ENCODE measurements at regions not wholly inside any gene's neighbourhood (a gene's known extent, or its start where the extent isn't known, plus 50 kb on each side); places are given as distances from the start of the nearest gene placed in this dataset.
"Not testable (repeated sequence)": the region's sequence is repeated elsewhere in the genome, so short reads cannot be mapped to it uniquely, and the experiment has no call there.

- no peak for ATAC-seq
- TF ChIP-seq, protein P1, sequence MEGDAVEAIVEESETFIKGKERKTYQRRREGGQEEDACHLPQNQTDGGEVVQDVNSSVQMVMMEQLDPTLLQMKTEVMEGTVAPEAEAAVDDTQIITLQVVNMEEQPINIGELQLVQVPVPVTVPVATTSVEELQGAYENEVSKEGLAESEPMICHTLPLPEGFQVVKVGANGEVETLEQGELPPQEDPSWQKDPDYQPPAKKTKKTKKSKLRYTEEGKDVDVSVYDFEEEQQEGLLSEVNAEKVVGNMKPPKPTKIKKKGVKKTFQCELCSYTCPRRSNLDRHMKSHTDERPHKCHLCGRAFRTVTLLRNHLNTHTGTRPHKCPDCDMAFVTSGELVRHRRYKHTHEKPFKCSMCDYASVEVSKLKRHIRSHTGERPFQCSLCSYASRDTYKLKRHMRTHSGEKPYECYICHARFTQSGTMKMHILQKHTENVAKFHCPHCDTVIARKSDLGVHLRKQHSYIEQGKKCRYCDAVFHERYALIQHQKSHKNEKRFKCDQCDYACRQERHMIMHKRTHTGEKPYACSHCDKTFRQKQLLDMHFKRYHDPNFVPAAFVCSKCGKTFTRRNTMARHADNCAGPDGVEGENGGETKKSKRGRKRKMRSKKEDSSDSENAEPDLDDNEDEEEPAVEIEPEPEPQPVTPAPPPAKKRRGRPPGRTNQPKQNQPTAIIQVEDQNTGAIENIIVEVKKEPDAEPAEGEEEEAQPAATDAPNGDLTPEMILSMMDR (IDR thresholded peaks at IDR 0.05), result no peak
- Histone ChIP-seq H3K9me3 (no peaks in the 10 kb centered on the region), H3K4me3 (no peak overlapping the region), H3K36me3 (ENCODE audit: low read depth) (no peaks in the 10 kb centered on the region), H3K4me1 (ENCODE audit: low read depth) (no peaks in the 10 kb centered on the region)
- intact Hi-C loops (cut with DNase I, micrococcal nuclease), result no loop called here
- no peak for DNase-seq
Observed at GRCh38 chr20:23140991-23141390, 54.9 kb upstream of the CD93 start.

- H3K4me1 ChIP-seq (ENCODE audit: low read depth); H3K9me3 ChIP-seq; H3K36me3 ChIP-seq (ENCODE audit: low read depth); intact Hi-C loops (cut with DNase I, micrococcal nuclease); ATAC-seq; H3K4me3 ChIP-seq; DNase-seq: not testable (repeated sequence)
Observed at GRCh38 chr20:23139984-23140383, 53.9 kb upstream of the CD93 start.

GRCh38 chr20:23139524-23139923, 53.4 kb upstream of the CD93 start:
- no peak for DNase-seq
- intact Hi-C loops (cut with DNase I, micrococcal nuclease), result no loop called here
- Histone ChIP-seq H3K4me3 (no peak overlapping the region), H3K9me3 (no peaks in the 10 kb centered on the region), H3K4me1 (ENCODE audit: low read depth) (no peaks in the 10 kb centered on the region), H3K36me3 (ENCODE audit: low read depth) (no peaks in the 10 kb centered on the region)
- TF ChIP-seq, protein P1 (IDR thresholded peaks at IDR 0.05), result no peak
- ATAC-seq, result no peak

DNA sequence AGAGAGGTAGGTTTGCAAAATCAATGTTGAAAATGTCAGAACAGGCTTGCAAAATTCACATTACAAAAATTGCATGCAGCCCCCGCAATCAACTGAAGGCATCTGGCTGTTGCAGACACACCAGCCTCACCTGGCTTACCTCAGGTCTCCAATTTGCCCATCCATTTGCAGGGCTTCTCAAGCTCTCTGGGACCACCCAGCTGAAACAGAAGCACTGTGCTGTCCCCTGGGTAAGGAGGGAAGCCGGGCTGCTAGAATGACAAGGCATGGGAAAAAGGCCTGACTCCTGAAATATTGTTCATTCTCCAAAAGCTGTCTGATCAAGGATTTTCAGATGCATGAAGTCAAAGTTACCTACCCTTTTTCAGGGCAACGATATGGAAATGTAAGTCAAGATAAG, 52.6 kb upstream of the CD93 start:
- TF ChIP-seq, protein P1 (IDR thresholded peaks at IDR 0.05), result no peak
- H3K9me3 ChIP-seq, result no peaks in the 10 kb centered on the region
- H3K4me1 ChIP-seq (ENCODE audit: low read depth), result no peaks in the 10 kb centered on the region
- intact Hi-C loops (cut with DNase I, micrococcal nuclease), result no loop called here
- H3K36me3 ChIP-seq (ENCODE audit: low read depth), result no peaks in the 10 kb centered on the region
- ATAC-seq (no peak), DNase-seq (no peak)
- H3K4me3 ChIP-seq, result no peak overlapping the region

DNA sequence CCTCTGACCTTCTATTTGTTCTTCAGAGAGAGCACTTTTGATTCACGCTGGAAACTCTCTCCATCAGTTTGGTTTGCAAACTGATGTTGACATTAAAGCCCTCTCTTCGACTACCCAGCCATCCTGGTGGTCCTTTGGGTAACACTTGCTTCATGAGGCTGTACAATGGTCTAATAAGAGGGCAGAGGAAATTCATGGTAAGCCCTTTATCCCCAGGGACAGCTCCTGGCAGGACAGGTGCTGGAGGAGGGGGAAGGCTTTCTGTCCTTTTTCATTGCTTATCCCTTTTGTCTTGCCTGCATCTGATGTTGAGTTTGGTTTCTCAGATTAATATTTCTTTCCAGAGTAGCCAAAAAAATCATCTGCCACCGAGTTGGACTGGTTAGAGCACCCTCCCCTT, 52.1 kb upstream of the CD93 start:
- TF ChIP-seq, protein P1 (IDR thresholded peaks at IDR 0.05), result no peak
- intact Hi-C loops (cut with DNase I, micrococcal nuclease), result no loop called here
- H3K36me3 ChIP-seq (ENCODE audit: low read depth), result no peaks in the 10 kb centered on the region
- DNase-seq, result no peak
- H3K4me3 ChIP-seq, result no peak overlapping the region
- H3K4me1 ChIP-seq (ENCODE audit: low read depth), result no peaks in the 10 kb centered on the region
- ATAC-seq, result no peak
- no peaks in the 10 kb centered on the region for H3K9me3 ChIP-seq

DNA sequence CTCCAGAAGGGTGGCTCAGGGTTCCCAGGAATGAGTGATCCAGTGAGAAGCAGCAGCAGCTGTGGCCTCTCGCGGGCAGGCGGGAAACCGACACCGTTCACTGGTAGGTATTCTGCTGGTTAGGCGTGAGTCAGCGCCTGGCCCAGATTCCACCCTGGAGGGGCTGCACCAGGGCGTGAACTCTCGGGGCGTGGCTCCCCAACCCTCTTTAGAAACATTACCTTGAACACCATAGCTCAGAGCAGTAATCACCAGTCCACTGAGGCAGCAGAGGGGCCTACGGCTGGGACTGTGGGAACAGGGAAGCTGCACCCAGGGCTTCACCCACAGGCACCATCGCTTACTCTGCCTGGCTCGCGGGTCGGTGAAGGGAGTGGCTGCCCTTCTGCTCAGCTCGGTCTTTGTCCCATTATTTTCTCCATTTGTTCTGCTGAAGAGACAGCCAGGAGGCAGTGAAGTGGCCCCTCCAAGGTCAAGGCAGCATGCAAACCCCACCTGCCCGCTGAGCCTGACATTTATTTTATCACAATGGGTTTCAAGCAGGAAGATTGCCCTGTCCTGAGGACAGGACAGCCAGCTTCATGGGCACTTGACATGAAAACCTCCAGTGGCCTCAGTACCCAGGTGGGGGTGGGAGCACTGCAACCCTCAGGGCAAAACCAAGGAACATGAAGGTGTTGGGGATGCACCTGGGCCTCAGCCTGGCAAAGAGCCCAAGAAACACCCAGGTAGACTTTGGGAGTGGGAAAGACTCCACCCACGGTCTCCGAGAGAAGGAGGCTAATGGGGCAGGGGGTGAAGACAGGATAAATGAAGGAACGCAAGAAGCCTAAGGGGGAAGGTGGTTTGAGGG, 51.0 kb upstream of the CD93 start:
- Histone ChIP-seq H3K4me3 (no peak overlapping the region), H3K36me3 (ENCODE audit: low read depth) (no peaks in the 10 kb centered on the region), H3K4me1 (ENCODE audit: low read depth) (no peaks in the 10 kb centered on the region), H3K9me3 (no peaks in the 10 kb centered on the region)
- ATAC-seq, result no peak
- intact Hi-C loops (cut with DNase I, micrococcal nuclease), result no loop called here
- TF ChIP-seq, protein P1 (IDR thresholded peaks at IDR 0.05), result no peak
- no peak for DNase-seq

Data from mucosa of descending colon (tissue), 3 donors.